Neural crest cell (in vitro differentiated cells): ENCODE measurements at regions not wholly inside any gene's neighbourhood (a gene's known extent, or its start where the extent isn't known, plus 50 kb on each side); places are given as distances from the start of the nearest gene placed in this dataset.

Source experiments
- DNase-seq: peaks from one replicate; pipeline ENCODE4 v3.0.0; 2021; ENCODE audit warnings: low read depth, mixed read lengths, low spot score
- H3K27ac Mint-ChIP-seq: one replicate; pipeline ENCODE4 v1.8.0; 2021; ENCODE audit warnings: mild to moderate bottlenecking, mixed read lengths; ENCODE audit not compliant: unreplicated experiment
- H3K27me3 Mint-ChIP-seq: 2 replicates; pipeline ENCODE4 v1.8.0; 2021; ENCODE audit warnings: low read depth, mild to moderate bottlenecking, mixed read lengths
- H3K36me3 Mint-ChIP-seq: 2 replicates; pipeline ENCODE4 v1.8.0; 2021; ENCODE audit warnings: low read depth, mild to moderate bottlenecking, mixed read lengths
- H3K4me1 Mint-ChIP-seq: 2 replicates; pipeline ENCODE4 v1.8.0; 2021; ENCODE audit warnings: mixed read lengths
- H3K4me3 Mint-ChIP-seq: one replicate; pipeline ENCODE4 v1.8.0; 2021; ENCODE audit warnings: mild to moderate bottlenecking, mixed read lengths
- H3K9me3 Mint-ChIP-seq: 2 replicates; pipeline ENCODE4 v1.8.0; 2021; ENCODE audit warnings: mixed read lengths
- CTCF ChIP-seq: fragments of 200-600 bp; sonication (generic); conservative IDR thresholded peaks from 2 replicates; pipeline ENCODE4 v1.5.0; 2021; ENCODE audit warnings: antibody characterized with exemption, mild to moderate bottlenecking

DNA sequence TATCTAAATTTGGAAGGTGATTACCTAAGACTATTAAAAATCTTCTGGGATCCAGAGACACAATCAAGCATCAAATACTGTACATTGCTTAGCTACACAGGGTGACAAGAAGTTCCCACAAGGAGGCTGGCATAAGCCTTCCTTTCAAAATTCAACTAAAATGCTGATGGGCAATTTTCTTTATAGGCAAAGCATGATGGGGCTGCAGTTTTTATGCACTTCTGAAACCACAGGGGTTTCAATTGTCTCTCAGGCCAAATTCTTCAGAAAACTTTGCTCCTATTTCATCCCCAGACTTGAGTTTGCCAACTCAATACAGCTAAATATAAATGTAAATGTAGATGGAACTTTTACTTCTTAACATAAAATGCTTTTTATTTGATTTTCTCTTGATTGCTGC is 241.6 kb downstream of the ZPLD1 start:
- Mint-ChIP-seq H3K27ac (no peak overlapping the region), H3K36me3 (no peaks in the 10 kb centered on the region), H3K4me1 (peaks cover 8% of the 10 kb centered on the region), H3K9me3 (no peaks in the 10 kb centered on the region), H3K4me3 (no peak overlapping the region), H3K27me3 (peaks cover 10% of the 10 kb centered on the region)
- TF ChIP-seq CTCF: no peak
- no peak for DNase-seq

DNA sequence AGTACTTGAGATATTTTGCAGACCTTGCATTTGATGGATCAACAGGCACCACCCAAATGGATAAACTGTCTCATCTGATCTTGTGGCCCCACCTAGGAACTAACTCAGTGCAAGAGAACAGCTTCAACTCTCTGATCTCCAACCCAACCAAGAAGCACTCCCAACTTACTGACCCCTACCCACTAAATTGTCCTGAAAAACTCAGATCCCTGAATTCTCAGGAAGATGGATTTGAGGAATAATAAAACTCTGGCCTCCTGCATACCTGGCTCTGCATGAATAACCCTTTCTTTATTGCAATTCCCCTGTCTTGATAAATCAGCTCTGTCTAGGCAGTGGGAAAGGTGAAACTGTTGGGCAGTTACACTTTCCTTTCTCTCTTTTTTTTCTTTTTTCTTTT is 247.9 kb downstream of the ZPLD1 start:
- no peak for TF ChIP-seq CTCF

DNA sequence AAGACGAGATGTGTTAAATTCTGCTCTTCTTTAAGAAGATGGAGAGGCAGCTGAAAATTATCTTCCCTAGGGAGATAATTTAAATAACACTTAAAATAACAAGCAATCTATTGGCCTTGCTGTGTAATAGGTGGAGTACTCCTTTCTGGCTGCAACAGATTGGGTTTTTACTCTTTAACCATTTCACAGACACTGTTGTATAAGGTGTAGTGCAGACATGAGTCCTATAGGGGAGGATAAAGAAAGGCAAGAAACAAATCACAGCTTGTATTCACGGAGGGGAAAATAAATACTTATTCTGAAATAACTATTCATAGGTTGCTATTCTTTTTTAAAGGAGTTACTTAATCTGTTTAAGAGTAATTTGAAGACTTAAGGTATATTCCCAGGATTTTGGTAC is 252.0 kb downstream of the ZPLD1 start:
- Mint-ChIP-seq H3K27me3 (no peaks in the 10 kb centered on the region), H3K27ac (no peak overlapping the region), H3K4me3 (no peak overlapping the region), H3K9me3 (peaks cover 1% of the 10 kb centered on the region), H3K36me3 (peaks cover under 1% of the 10 kb centered on the region), H3K4me1 (no peaks in the 10 kb centered on the region)
- DNase-seq: no peak
- no peak for TF ChIP-seq CTCF

More for the DNA sequence above, 247.9 kb downstream of the ZPLD1 start:
- Mint-ChIP-seq H3K27me3 (no peaks in the 10 kb centered on the region), H3K27ac (no peak overlapping the region), H3K9me3 (no peaks in the 10 kb centered on the region), H3K4me3 (no peak overlapping the region), H3K4me1 (no peaks in the 10 kb centered on the region), H3K36me3 (no peaks in the 10 kb centered on the region)
- no peak for DNase-seq

DNA sequence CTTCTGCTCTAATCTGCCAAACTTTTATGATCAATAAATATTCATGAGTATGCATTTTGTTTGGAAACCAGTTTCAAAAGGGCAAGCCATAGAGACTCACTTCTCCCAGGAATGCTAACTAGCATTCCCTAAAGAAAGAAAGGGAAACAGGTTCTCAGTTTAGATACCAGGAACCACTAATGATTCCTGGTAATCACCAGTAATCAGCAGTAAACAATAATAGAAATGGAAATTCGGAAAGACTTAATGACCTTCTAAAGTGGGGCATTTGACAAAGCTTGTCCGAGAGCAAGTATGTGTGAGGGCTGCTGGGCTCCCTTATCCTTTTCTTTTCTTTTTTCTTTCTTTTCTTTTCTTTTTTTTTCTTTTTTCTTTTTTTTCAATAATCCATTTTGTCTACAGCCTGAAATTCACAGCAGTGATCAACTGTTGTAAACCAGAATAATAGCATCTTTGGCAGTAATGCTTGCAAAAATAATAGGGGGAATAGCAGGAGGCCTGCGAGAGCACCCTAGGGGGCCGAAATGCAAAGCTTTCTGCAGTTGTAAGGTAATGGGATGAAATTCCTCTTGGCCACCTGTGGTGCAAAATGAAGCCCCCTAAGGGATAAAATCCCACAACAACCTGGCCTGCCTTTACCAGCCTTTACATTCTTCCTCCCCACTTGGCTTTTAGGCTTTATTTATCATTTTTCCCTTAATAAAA is 253.2 kb downstream of the ZPLD1 start:
- Mint-ChIP-seq H3K36me3 (peaks cover 4% of the 10 kb centered on the region), H3K9me3 (peaks cover 4% of the 10 kb centered on the region), H3K27ac (no peak overlapping the region), H3K4me3 (no peak overlapping the region), H3K27me3 (no peaks in the 10 kb centered on the region), H3K4me1 (no peaks in the 10 kb centered on the region)
- no peak for TF ChIP-seq CTCF
- DNase-seq: no peak

GRCh38 chr3:102688556-102688930 is 253.7 kb downstream of the ZPLD1 start:
- H3K36me3 Mint-ChIP-seq: peaks cover 4% of the 10 kb centered on the region
- no peak overlapping the region for H3K4me3 Mint-ChIP-seq
- no peak for DNase-seq
- peaks cover 4% of the 10 kb centered on the region for H3K9me3 Mint-ChIP-seq
- TF ChIP-seq CTCF: no peak
- H3K27me3 Mint-ChIP-seq: no peaks in the 10 kb centered on the region
- H3K4me1 Mint-ChIP-seq: no peaks in the 10 kb centered on the region
- H3K27ac Mint-ChIP-seq: no peak overlapping the region
